GM19238 (cell line): ENCODE measurements at regions not wholly inside any gene's neighbourhood (a gene's known extent, or its start where the extent isn't known, plus 50 kb on each side); places are given as distances from the start of the nearest gene placed in this dataset.
"Not testable (repeated sequence)": the region's sequence is repeated elsewhere in the genome, so short reads cannot be mapped to it uniquely, and the experiment has no call there.

Source experiments
- DNase-seq: peaks from one replicate; pipeline ENCODE4 v3.0.0; 2011; ENCODE audit warnings: low spot score; ENCODE audit not compliant: insufficient read length

GRCh38 chr7:85675093-85675492, 488.2 kb upstream of the SEMA3D start:
- DNase-seq, result not testable (repeated sequence)

- DNase-seq, result no peak
These were observed 487.0 kb upstream of the SEMA3D start for GRCh38 chr7:85673876-85674275.

- no peak for DNase-seq
These were observed 482.4 kb upstream of the SEMA3D start for GRCh38 chr7:85669225-85669624.

- no peak for DNase-seq
These were observed 477.5 kb upstream of the SEMA3D start for GRCh38 chr7:85664341-85664740.

GRCh38 chr7:85659364-85659763, 472.5 kb upstream of the SEMA3D start:
- no peak for DNase-seq

- DNase-seq, result no peak
These were observed 468.4 kb upstream of the SEMA3D start for GRCh38 chr7:85655252-85655651.

GRCh38 chr7:85644272-85644671, 457.4 kb upstream of the SEMA3D start:
- DNase-seq, result no peak

GRCh38 chr7:85641331-85641730, 454.5 kb upstream of the SEMA3D start:
- no peak for DNase-seq

DNA sequence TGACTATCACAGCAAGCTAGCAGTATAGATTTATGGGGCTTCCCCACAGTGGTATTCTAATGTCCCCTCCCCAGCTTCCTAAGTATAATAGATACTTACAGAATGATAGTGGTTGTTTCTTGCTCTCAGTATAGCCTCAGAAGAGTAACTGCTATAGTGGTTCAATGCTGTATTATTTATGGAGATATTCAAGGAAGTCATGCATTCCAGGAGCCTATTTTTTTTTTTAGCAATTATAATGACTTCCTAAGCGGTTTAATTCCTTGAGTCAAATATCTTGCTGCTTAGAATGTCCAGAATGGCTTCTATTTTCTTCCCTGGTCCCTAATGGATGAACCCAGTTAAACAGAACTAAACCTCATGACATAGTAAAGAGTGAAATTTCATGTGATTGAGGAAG, 451.5 kb upstream of the SEMA3D start:
- no peak for DNase-seq

DNA sequence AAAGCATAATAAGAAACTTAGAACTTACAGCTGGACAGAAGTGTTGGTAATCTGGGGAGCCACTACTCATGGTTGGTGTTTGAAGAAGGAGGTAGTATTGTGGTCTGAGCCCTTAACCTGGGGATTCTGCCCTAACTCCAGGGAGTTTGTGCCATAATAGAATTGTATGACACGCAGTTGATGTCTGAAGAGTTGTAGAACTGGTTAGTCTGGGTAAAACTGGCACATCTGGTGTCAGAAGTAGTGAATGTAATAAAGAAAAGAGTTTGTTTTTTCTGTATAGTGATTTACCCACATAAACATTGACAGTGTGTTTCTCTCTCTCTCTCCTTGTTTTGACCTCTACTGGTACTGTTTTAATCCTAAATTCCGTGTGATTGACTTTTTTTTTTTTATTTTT, 448.1 kb upstream of the SEMA3D start:
- no peak for DNase-seq

DNA sequence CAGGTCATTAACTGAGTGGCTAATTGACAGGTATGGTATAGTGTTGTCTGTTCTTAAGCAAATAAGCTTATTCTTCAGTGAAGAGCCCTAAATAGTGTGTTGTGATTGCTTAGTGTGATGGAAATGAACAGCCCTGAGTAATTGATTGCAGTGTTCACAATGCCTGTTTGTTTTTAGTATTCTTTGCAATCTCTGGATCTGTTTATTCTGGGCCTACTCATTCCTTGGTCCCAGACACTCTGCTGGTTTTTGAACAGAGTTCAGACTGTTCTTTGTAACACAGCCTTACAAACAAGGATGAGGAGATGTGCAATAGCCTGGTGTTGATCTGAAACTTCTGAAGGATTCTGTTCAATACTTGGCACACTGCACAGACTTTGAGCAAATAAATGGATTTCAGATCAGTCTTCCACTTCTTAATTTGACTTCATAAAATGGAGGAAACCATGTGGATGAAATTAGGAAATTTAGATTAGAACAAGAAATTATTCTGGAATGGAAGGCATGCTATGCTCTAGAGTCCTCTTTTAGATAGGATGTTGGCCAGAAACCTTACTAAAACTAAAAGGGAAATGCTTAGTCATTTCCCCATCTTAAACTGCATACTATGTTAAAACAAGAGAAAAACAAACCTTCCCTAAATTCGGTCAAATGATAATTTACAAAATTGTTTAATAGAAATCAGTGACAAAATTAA, 444.2 kb upstream of the SEMA3D start:
- no peak for DNase-seq

- no peak for DNase-seq
These were observed 441.1 kb upstream of the SEMA3D start for GRCh38 chr7:85627791-85628586.

GRCh38 chr7:85622059-85622458, 435.2 kb upstream of the SEMA3D start:
- DNase-seq, result no peak

- no peak for DNase-seq
These were observed 434.3 kb upstream of the SEMA3D start for GRCh38 chr7:85620936-85621685.

DNA sequence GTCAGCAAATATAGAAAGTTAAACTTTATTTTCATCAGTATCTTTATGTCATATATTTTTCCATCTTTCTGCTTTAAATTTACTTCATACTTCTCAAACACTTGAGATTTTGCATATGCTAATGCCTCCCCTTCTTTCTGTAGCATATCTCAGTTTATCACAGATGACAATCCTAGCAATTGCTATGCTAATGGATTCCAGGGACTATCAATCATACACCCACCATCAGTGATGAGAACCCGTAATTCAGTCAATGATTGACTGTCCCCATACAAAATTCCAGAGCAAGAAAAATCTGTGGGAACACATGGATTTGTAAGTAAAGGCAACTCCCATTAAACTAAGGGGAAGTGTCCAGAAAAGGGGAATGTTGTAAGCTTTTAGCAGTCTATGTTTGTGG, 432.4 kb upstream of the SEMA3D start:
- DNase-seq, result no peak

DNA sequence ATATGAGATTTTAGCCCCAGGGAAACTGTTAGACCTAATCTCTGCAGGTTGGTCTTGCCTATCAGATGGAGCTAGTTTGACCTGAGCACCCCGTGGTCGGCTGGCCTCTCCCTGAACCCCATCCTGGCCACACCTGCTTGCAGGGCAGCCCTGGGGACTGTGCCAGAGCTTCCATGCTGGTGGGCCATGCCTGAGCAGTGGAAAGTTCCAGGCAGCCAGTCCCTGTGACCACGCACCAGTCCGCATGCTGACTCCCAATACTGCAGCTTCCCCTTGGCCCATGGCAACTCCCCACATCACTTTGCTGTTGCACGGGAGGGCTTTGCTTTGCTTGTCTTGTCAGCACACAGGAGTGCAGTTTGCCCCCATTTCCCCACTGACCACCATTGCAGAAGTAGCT, 427.8 kb upstream of the SEMA3D start:
- DNase-seq, result no peak

DNA sequence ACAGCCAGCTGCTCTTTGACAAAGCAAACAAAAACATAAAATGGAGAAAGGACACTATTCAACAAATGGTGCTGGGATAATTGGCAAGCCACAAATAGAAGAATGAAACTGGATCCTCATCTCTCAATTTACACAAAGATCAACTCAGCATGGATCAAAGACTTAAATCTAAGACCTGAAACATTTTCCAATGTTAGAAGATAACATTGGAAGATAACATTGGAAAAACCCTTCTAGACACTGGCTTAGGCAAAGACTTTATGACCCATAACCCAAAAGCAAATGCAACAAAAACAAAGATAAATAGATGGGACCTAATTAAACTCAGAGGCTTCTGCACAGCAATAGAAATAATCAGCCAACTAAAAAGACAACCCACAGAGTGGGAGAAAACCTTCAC, 425.7 kb upstream of the SEMA3D start:
- no peak for DNase-seq

DNA sequence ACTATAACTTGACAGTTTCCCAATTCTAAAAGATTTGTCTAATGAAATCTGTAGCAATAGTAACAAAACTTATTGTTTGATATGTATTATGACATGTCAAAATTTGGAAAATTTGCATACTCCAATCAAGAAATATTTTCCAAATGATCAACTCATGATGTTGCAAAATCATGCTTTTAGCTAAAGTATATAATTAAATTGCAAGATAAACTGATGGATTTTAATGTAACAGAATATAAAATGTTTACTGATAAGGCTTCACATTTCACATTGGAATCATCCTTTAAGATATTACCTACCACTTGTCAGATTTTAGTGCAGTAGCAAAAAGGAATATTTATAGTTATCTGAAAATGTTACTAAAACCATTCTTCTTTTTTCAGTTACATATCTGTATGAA, 421.9 kb upstream of the SEMA3D start:
- DNase-seq, result no peak

DNA sequence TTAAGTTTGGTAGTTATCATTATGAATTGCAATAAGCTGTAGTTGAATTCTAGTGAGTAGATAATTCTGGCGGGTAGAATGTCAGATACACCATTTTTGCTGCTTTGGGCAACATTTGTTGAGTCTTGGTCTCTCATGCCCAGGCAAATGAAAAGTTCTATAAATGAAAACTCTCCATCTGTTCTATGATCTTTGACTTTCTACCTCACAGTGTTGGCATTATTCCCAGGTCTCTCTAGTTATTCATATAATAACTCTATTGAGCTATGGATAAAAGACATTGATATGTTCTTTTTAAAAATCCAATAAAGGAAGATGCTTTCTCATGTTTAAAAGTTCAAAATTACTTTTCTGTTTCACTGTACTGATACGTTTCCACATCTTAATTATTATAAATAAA, 415.3 kb upstream of the SEMA3D start:
- no peak for DNase-seq

GRCh38 chr7:85600395-85600794, 413.5 kb upstream of the SEMA3D start:
- DNase-seq, result no peak

DNA sequence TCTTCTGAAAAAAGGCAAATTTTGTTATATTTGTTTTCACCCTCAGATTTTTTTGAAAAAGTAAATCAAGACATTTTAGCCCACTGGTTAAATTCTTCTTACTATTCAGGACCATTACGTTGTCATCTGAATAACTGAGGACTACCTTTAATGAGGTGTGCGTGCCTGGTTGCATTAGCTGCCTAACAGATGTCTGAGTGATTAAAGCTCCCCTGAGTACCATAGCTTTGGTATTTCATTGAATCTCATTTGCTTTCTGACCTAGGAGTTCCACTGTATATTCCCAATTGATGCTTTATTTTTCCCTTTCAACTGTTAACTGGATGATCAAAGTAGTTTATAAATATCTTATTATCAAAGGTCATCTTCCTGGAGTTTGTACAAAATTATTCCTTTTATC, 410.0 kb upstream of the SEMA3D start:
- DNase-seq, result no peak

GRCh38 chr7:85595750-85596178, 408.9 kb upstream of the SEMA3D start:
- no peak for DNase-seq
